HFF-Myc (cell line): ENCODE measurements at regions not wholly inside any gene's neighbourhood (a gene's known extent, or its start where the extent isn't known, plus 50 kb on each side); places are given as distances from the start of the nearest gene placed in this dataset.

Source experiments
- DNase-seq: peaks from one replicate; pipeline ENCODE4 v3.0.0-alpha.2; 2011; ENCODE audit warnings: low read depth; ENCODE audit errors: extremely low read depth
- H3K4me3 ChIP-seq: replicated peaks from 2 replicates; pipeline ENCODE4 v1.5.1; 2011; ENCODE audit warnings: low read depth, mild to moderate bottlenecking, control low read depth, low read length
- CTCF ChIP-seq: IDR thresholded peaks from 2 replicates; pipeline ENCODE4 v1.5.1; 2012; ENCODE audit warnings: mild to moderate bottlenecking, low read depth, low read length, control low read depth; ENCODE audit errors: missing control alignments

DNA sequence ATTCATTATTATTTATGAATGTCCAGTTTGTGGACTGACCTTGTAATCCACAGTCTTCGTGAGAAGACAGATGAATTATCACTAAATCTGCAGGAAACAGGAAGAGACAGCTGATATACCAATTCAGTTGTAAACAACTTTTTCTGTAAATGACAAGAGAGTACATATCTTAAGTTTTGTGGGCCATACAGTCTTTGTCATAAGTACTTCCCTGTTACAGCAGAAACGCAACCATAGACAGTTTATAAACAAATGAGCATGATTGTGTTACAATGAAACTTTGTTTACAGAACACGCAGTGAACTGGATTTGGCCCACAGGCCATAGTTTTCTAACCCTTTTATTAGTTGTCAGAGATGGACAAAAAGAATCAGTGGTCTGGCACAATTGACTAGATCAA is 443.4 kb downstream of the PDGFC start:
- H3K4me3 ChIP-seq = no peak overlapping the region
- no peak for TF ChIP-seq CTCF
- DNase-seq = no peak

GRCh38 chr4:156527237-156527993 is 444.2 kb downstream of the PDGFC start:
- no peak overlapping the region for H3K4me3 ChIP-seq
- DNase-seq = no peak
- no peak for TF ChIP-seq CTCF

GRCh38 chr4:156523991-156524390 is 447.6 kb downstream of the PDGFC start:
- H3K4me3 ChIP-seq = no peak overlapping the region
- no peak for DNase-seq
- no peak for TF ChIP-seq CTCF

GRCh38 chr4:156523492-156523891 is 448.1 kb downstream of the PDGFC start:
- no peak overlapping the region for H3K4me3 ChIP-seq
- no peak for DNase-seq
- no peak for TF ChIP-seq CTCF

- DNase-seq = no peak
- no peak for TF ChIP-seq CTCF
- no peak overlapping the region for H3K4me3 ChIP-seq
Measured at GRCh38 chr4:156521631-156522030, 450.0 kb downstream of the PDGFC start.

GRCh38 chr4:156517956-156518355 is 453.6 kb downstream of the PDGFC start:
- no peak overlapping the region for H3K4me3 ChIP-seq
- no peak for DNase-seq
- TF ChIP-seq CTCF = no peak

DNA sequence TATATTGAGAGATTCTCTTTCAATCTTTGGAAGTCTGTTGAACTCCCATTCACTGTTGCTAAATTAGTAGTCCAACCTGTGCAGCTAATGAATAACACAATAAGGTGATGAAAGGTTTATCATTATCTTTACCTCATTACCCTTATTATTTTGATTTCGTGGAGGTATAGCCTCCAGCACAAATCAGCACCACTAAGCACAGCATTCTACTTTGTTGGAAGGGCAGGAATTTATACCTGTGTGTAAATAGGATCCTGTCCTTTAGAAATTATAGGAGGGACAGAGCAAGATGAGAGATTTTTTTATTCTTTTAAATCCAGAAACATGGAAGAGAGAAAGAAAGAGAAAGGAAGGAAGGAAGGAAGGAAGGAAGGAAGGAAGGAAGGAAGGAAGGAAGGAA is 454.1 kb downstream of the PDGFC start:
- TF ChIP-seq CTCF = no peak
- no peak overlapping the region for H3K4me3 ChIP-seq
- DNase-seq = no peak
